Hippocampal formation (tissue), 2 donors: ENCODE measurements at regions not wholly inside any gene's neighbourhood (a gene's known extent, or its start where the extent isn't known, plus 50 kb on each side); places are given as distances from the start of the nearest gene placed in this dataset.
"Not testable (repeated sequence)": the region's sequence is repeated elsewhere in the genome, so short reads cannot be mapped to it uniquely, and the experiment has no call there.

Experiments used
- DNase-seq, 2 donors: peaks; one replicate each; lab custom pipeline; 2025; lab: John Stamatoyannopoulos, UW

GRCh38 chr13:69274231-69274630, 833.4 kb upstream of the ATXN8OS start:
- no peak for DNase-seq

- DNase-seq = no peak
These were observed 843.0 kb upstream of the ATXN8OS start for GRCh38 chr13:69264362-69265334.

GRCh38 chr13:69243366-69243765, 864.3 kb upstream of the ATXN8OS start:
- DNase-seq = no peak

GRCh38 chr13:69234171-69234570, 873.5 kb upstream of the ATXN8OS start:
- no peak for DNase-seq

- DNase-seq = no peak
These were observed 881.2 kb upstream of the ATXN8OS start for GRCh38 chr13:69226427-69226826.

GRCh38 chr13:69221633-69222498, 885.8 kb upstream of the ATXN8OS start:
- not testable (repeated sequence) for DNase-seq

GRCh38 chr13:69213396-69213795, 894.2 kb upstream of the ATXN8OS start:
- DNase-seq = no peak

- no peak for DNase-seq
These were observed 903.0 kb upstream of the ATXN8OS start for GRCh38 chr13:69204620-69205019.

GRCh38 chr13:69202996-69203395, 904.6 kb upstream of the ATXN8OS start:
- no peak for DNase-seq

- no peak for DNase-seq
These were observed 908.0 kb upstream of the ATXN8OS start for GRCh38 chr13:69199664-69200063.

- DNase-seq = no peak
These were observed 908.9 kb upstream of the ATXN8OS start for GRCh38 chr13:69198706-69199105.

GRCh38 chr13:69194130-69194529, 913.5 kb upstream of the ATXN8OS start:
- DNase-seq = no peak

GRCh38 chr13:69180034-69180433, 927.6 kb upstream of the ATXN8OS start:
- no peak for DNase-seq

- no peak for DNase-seq
These were observed 929.6 kb upstream of the ATXN8OS start for GRCh38 chr13:69178000-69178399.

- DNase-seq = no peak
These were observed 939.2 kb upstream of the ATXN8OS start for GRCh38 chr13:69168436-69168835.

- DNase-seq = no peak
These were observed 952.5 kb upstream of the ATXN8OS start for GRCh38 chr13:69155136-69155535.

- no peak for DNase-seq
These were observed 965.5 kb upstream of the ATXN8OS start for GRCh38 chr13:69142101-69142500.

- no peak for DNase-seq
These were observed 982.6 kb upstream of the ATXN8OS start for GRCh38 chr13:69124996-69125395.

GRCh38 chr13:69109891-69110525, 997.6 kb upstream of the ATXN8OS start:
- DNase-seq = no peak

GRCh38 chr13:69108486-69108885, 999.1 kb upstream of the ATXN8OS start:
- DNase-seq = no peak

GRCh38 chr13:69107436-69107835, 1000.2 kb upstream of the ATXN8OS start:
- DNase-seq = no peak

- no peak for DNase-seq
These were observed 1005.8 kb upstream of the ATXN8OS start for GRCh38 chr13:69101841-69102240.
